ENCODE measurements at regions not wholly inside any gene's neighbourhood (a gene's known extent, or its start where the extent isn't known, plus 50 kb on each side); places are given as distances from the start of the nearest gene placed in this dataset.

- TF ChIP-seq CTCF (IDR thresholded peaks at IDR 0.05) = no peak
- no peak for TF ChIP-seq TCF7L2 (IDR thresholded peaks at IDR 0.05; ENCODE audit: low read depth, low read length)
- no peak for TF ChIP-seq SIN3A (IDR thresholded peaks at IDR 0.05; ENCODE audit: borderline replicate concordance, insufficient read depth, low read depth, low read length)
- TF ChIP-seq POLR2AphosphoS5 (IDR thresholded peaks at IDR 0.05; ENCODE audit: low read depth, low read length) = no peak
These were observed 156.7 kb upstream of the RTL1 start for GRCh38 chr14:101060171-101060601.

All from Panc1 (cell line).